Psoas muscle (tissue), 7 donors: ENCODE measurements at regions not wholly inside any gene's neighbourhood (a gene's known extent, or its start where the extent isn't known, plus 50 kb on each side); places are given as distances from the start of the nearest gene placed in this dataset.

Experiments used
- ATAC-seq, 4 donors: fragments of 200-7000 bp; cut with Tn5 transposase; one replicate each; pipeline ENCODE4 v1.9.1; 2020; ENCODE audit warnings: moderate library complexity in 3 of 4, mild to moderate bottlenecking in 2 of 4
- DNase-seq, 2 donors: peaks; one replicate each; pipeline ENCODE4 v3.0.0-alpha.2; 2020
- H3K27ac ChIP-seq: fragments of 200-600 bp; one replicate; pipeline ENCODE4 v1.8.0; 2022
- H3K27me3 ChIP-seq, 3 donors: fragments of 200-600 bp in 1 of 3; one replicate each; pipeline versions ENCODE4 v1.6.1 to v1.8.0; 2013 to 2022; ENCODE audit warnings: low read length in 2 of 3, mild to moderate bottlenecking in 2 of 3, moderate library complexity in 1 of 3; ENCODE audit not compliant: insufficient read depth in 3 of 3
- H3K36me3 ChIP-seq, 2 donors: fragments of 200-600 bp in 1 of 2; one replicate each; pipeline versions ENCODE4 v1.6.1 to v1.8.0; 2013 to 2022; ENCODE audit warnings: low read depth in 1 of 2, mild to moderate bottlenecking in 1 of 2, moderate library complexity in 1 of 2; ENCODE audit not compliant: insufficient read depth in 1 of 2
- H3K4me1 ChIP-seq: fragments of 200-600 bp; one replicate; pipeline ENCODE4 v1.8.0; 2022
- H3K4me3 ChIP-seq: fragments of 200-600 bp; one replicate; pipeline ENCODE4 v1.8.0; 2022; ENCODE audit warnings: mild to moderate bottlenecking
- H3K9me3 ChIP-seq: fragments of 200-600 bp; one replicate; pipeline ENCODE4 v1.8.0; 2022
- WGBS, 3 donors: extraction: QIAGEN DNeasy Blood & Tissue Kit; methylation state at CpG; one replicate each; pipeline versions ENCODE4 v1.1.6 to v1.1.7; 2013; 5-methylcytosine and 5-hydroxymethylcytosine counted together
- intact Hi-C, 2 donors: fragments of 100-400 bp; cut with DNase I; formaldehyde crosslinking; loops; one replicate each; pipeline versions ENCODE4 v1.11.0 to v1.14.2; 2022
- TF ChIP-seq, protein P1 (sequence below): fragments of 200-600 bp; IDR thresholded peaks from one replicate; pipeline ENCODE4 v1.8.0; 2022; ENCODE audit warnings: antibody characterized with exemption
- donor health status: healthy with polysubstance abuse.
- donor health status: DM: no; HTN: no; CAD: no; lungs with moderate emphysema.
- donor health status: Bipolar disorder and iron deficiency.
- donor health status: healthy.
- donor health status: DM: yes; HTN: yes; CAD: no.
- donor health status: DM: no; HTN: no; CAD: no.
- donor health status: DM: yes; HTN: yes; CAD: no.

DNA sequence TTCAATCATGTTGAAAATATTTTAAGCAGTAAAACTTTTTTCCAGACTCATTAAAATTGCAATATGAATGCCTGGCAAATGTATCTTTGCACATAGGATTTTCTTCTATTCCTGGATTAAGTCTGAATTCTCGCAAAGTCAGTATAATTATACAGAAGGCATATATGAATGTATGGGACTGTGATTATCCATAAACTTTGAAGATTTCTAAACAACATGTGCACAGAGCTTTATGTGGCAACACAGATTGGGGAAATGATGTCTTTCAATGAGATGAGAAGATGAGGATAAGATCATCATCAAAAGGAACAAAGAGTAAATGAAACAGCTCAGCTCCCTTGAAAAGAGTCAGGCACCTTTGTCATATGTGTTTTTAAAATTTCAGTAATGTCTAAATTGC lies 635.3 kb downstream of the CDH11 start:
- DNase-seq (no peak), ATAC-seq (no peak)
- Histone ChIP-seq H3K4me1 (no peaks in the 10 kb centered on the region), H3K27me3 (no peaks in the 10 kb centered on the region), H3K27ac (no peak overlapping the region), H3K9me3 (no peaks in the 10 kb centered on the region), H3K4me3 (no peak overlapping the region), H3K36me3 (no peaks in the 10 kb centered on the region)
- TF ChIP-seq, protein P1, sequence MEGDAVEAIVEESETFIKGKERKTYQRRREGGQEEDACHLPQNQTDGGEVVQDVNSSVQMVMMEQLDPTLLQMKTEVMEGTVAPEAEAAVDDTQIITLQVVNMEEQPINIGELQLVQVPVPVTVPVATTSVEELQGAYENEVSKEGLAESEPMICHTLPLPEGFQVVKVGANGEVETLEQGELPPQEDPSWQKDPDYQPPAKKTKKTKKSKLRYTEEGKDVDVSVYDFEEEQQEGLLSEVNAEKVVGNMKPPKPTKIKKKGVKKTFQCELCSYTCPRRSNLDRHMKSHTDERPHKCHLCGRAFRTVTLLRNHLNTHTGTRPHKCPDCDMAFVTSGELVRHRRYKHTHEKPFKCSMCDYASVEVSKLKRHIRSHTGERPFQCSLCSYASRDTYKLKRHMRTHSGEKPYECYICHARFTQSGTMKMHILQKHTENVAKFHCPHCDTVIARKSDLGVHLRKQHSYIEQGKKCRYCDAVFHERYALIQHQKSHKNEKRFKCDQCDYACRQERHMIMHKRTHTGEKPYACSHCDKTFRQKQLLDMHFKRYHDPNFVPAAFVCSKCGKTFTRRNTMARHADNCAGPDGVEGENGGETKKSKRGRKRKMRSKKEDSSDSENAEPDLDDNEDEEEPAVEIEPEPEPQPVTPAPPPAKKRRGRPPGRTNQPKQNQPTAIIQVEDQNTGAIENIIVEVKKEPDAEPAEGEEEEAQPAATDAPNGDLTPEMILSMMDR, result no peak
- intact Hi-C loops, result no loop called here
- WGBS, 3 donors, result 94 to 97% (median 96%) methylated on average over 1 of the region's 1 CpG

DNA sequence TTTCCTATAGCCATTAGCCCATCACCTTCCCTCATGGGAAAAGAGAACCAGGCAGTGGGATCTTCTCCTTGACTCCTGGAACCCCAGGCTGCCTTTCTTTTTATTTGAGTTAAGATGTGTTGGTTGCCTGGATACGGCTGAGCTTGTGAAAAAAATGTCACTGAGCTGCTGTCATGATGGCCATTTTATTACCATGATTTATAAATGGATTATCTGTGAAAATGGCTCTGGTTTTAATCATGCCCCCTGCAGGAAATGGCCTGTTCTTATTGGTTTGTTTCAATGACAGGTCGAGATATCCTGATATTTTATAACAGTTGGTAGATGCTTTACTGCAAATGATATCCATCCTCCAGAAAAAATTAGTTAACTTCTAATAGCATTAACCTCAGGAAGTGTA lies 640.4 kb downstream of the CDH11 start:
- TF ChIP-seq, protein P1, result no peak
- Histone ChIP-seq H3K27ac (no peak overlapping the region), H3K4me1 (peaks cover 2% of the 10 kb centered on the region), H3K9me3 (peaks cover 4% of the 10 kb centered on the region), H3K27me3 (no peaks in the 10 kb centered on the region), H3K4me3 (no peak overlapping the region), H3K36me3 (no peaks in the 10 kb centered on the region)
- no peak for DNase-seq
- no peak for ATAC-seq
- WGBS, 3 donors, result 56 to 72% (median 63%) methylated on average over 2 of the region's 2 CpGs
- intact Hi-C loops, result no loop called here

DNA sequence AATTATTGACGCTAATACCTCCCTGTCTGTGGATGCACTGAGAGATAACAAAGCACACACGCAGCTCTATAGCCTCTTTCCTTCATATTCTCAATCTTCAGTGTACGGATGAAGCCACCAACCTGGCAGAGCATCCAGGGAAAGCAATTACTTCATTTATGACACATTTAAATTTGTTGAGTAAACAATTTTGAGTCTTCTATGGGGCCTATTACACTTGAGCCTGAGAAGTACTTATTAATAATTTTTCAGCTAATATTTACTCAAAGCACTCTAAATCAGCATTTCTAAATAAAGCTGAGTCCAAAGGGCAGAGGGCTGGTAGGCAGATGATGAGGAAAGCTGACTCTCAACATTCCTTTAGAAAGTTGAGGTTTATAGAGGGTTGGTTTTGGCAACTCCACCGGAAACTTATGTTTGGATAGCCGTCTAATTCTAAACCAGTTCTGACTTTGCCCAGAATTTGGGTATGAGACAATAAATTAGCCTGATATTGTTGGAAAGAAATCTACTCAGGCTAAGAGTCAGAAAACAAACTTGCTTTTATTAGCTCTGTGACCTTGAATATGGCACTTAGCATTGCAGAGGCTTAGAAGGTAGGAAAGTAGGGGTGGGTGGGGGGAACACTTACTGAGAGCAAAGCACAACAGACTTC lies 643.5 kb downstream of the CDH11 start:
- Histone ChIP-seq H3K9me3 (peaks cover 4% of the 10 kb centered on the region), H3K27ac (no peak overlapping the region), H3K36me3 (no peaks in the 10 kb centered on the region), H3K4me1 (peaks cover 4% of the 10 kb centered on the region), H3K27me3 (no peaks in the 10 kb centered on the region), H3K4me3 (no peak overlapping the region)
- intact Hi-C loops, result loop anchor here in 1 of 2 donors (5.0 to 10.0 kb wide), 2 partner anchors 384 to 639 kb away; no protein-coding TSS in a partner anchor
- TF ChIP-seq, protein P1, result no peak
- 44 to 56% (median 47%) methylated on average over 5 of the region's 5 CpGs for WGBS, 3 donors
- no peak for DNase-seq
- ATAC-seq, result no peak

DNA sequence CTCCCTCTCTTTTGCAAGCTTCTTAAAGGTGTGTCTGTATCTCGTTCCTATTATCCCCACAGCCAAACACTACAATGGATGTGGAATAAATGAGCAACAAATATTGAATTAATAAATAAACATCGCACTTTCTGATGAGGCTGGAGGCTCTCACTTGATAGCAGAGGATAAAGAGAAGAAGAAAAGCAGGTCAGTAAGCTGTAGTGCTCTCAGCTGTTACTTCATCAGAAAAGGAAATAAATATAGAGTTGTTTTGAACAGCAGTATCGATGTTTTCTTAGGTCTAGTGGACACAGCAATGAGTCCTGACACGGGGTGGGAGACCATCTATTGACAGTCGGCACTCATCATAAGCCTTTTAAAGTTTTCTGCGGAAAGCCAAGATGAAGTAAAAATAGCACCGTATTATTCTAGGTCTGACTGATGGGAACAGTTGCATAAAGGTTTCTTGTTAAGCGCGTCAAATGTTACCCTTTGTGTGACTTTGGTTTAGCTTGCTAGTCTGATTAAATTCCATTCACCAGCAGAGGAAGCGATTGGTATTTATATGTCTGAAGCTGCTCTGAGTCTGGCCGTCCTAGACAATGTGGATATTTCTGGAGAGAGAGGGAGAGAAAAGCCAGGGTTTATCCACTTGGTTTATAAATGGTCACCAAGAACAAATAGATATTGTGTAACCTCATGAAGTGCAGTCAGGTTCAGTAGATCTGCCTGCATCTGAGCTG lies 646.1 kb downstream of the CDH11 start:
- Histone ChIP-seq H3K9me3 (peaks cover 4% of the 10 kb centered on the region), H3K27ac (peak overlapping the region; percentile 52), H3K4me1 (peaks cover 4% of the 10 kb centered on the region), H3K4me3 (no peak overlapping the region), H3K27me3 (no peaks in the 10 kb centered on the region), H3K36me3 (no peaks in the 10 kb centered on the region)
- intact Hi-C loops, result loop anchor here in 1 of 2 donors (5.0 to 10.0 kb wide), 2 partner anchors 381 to 642 kb away; no protein-coding TSS in a partner anchor
- ATAC-seq (peak; percentile 76 to 89 (median 84)), DNase-seq (no peak)
- 25 to 42% (median 33%) methylated on average over 11 of the region's 11 CpGs for WGBS, 3 donors
- TF ChIP-seq, protein P1, result no peak
